ENCODE measurements at regions not wholly inside any gene's neighbourhood (a gene's known extent, or its start where the extent isn't known, plus 50 kb on each side); places are given as distances from the start of the nearest gene placed in this dataset.

- no peak overlapping the region for H3K4me3 ChIP-seq (ENCODE audit: low read depth, low read length)
- TF ChIP-seq CTCF (IDR thresholded peaks at IDR 0.05; ENCODE audit: insufficient read depth, low read depth, low read length, missing control alignments), result no peak
- no peak for DNase-seq (ENCODE audit: low read depth)
These were observed 1774.1 kb upstream of the PCDH20 start for GRCh38 chr13:63189712-63190111.

- DNase-seq (ENCODE audit: low read depth), result no peak
- no peak for TF ChIP-seq CTCF (IDR thresholded peaks at IDR 0.05; ENCODE audit: insufficient read depth, low read depth, low read length, missing control alignments)
- H3K4me3 ChIP-seq (ENCODE audit: low read depth, low read length), result no peak overlapping the region
These were observed 1769.0 kb upstream of the PCDH20 start for GRCh38 chr13:63184693-63185092.

GRCh38 chr13:63175536-63175935 lies 1759.9 kb upstream of the PCDH20 start:
- no peak overlapping the region for H3K4me3 ChIP-seq (ENCODE audit: low read depth, low read length)
- TF ChIP-seq CTCF (IDR thresholded peaks at IDR 0.05; ENCODE audit: insufficient read depth, low read depth, low read length, missing control alignments), result no peak
- no peak for DNase-seq (ENCODE audit: low read depth)

GRCh38 chr13:63167699-63168337 lies 1752.2 kb upstream of the PCDH20 start:
- no peak for TF ChIP-seq CTCF (IDR thresholded peaks at IDR 0.05; ENCODE audit: insufficient read depth, low read depth, low read length, missing control alignments)
- no peak overlapping the region for H3K4me3 ChIP-seq (ENCODE audit: low read depth, low read length)
- no peak for DNase-seq (ENCODE audit: low read depth)

- no peak overlapping the region for H3K4me3 ChIP-seq (ENCODE audit: low read depth, low read length)
- TF ChIP-seq CTCF (IDR thresholded peaks at IDR 0.05; ENCODE audit: insufficient read depth, low read depth, low read length, missing control alignments), result no peak
- DNase-seq (ENCODE audit: low read depth), result no peak
These were observed 1750.7 kb upstream of the PCDH20 start for GRCh38 chr13:63166345-63166744.

GRCh38 chr13:63163903-63164302 lies 1748.3 kb upstream of the PCDH20 start:
- TF ChIP-seq CTCF (IDR thresholded peaks at IDR 0.05; ENCODE audit: insufficient read depth, low read depth, low read length, missing control alignments), result no peak
- H3K4me3 ChIP-seq (ENCODE audit: low read depth, low read length), result no peak overlapping the region
- no peak for DNase-seq (ENCODE audit: low read depth)

GRCh38 chr13:63161219-63161618 lies 1745.6 kb upstream of the PCDH20 start:
- no peak for DNase-seq (ENCODE audit: low read depth)
- no peak overlapping the region for H3K4me3 ChIP-seq (ENCODE audit: low read depth, low read length)
- TF ChIP-seq CTCF (IDR thresholded peaks at IDR 0.05; ENCODE audit: insufficient read depth, low read depth, low read length, missing control alignments), result no peak
